ENCODE measurements at regions not wholly inside any gene's neighbourhood (a gene's known extent, or its start where the extent isn't known, plus 50 kb on each side); places are given as distances from the start of the nearest gene placed in this dataset.
A peak's percentile ranks its signal among the peaks of the same experiment; 100 is the strongest.

DNA sequence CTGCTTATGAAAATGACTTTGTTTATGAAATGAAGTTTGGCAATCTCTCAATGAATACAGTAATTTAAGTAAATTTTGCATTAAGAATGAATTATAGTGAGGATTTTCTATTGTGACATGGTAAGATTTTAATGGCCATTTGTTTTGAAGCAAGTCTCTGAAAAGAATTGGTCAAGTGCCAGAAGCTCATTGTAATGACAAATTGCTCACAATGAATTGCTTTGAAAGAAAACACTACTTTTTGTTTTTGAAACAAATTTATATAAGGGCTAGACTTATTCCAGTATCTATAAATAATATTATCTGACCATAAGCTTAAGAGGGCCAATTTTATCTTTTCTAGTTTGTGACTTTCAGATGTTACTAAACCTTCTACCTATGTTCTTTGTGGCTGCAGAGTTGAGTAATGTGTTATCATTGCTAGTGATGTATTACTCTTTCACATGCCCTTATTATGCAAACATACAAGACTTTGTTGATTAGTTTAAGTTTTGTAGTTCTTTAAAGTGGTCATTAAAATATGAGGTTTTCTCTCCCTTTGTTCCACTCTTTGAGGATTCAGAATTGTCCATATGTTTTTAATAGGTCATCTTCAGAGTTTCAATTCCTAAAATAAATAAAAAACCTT is 93.0 kb upstream of the ZNF608 start:
- Mint-ChIP-seq H3K9me3 (ENCODE audit: unreplicated experiment) (peaks cover 8% of the 10 kb centered on the region), H3K27ac (ENCODE audit: unreplicated experiment) (no peak overlapping the region), H3K4me3 (ENCODE audit: unreplicated experiment) (no peak overlapping the region), H3K27me3 (ENCODE audit: unreplicated experiment) (peaks cover 4% of the 10 kb centered on the region), H3K4me1 (ENCODE audit: low read depth, unreplicated experiment) (peaks cover 14% of the 10 kb centered on the region), H3K36me3 (ENCODE audit: unreplicated experiment) (peaks cover 14% of the 10 kb centered on the region)
- DNase-seq, result no peak
- TF ChIP-seq, protein P1, sequence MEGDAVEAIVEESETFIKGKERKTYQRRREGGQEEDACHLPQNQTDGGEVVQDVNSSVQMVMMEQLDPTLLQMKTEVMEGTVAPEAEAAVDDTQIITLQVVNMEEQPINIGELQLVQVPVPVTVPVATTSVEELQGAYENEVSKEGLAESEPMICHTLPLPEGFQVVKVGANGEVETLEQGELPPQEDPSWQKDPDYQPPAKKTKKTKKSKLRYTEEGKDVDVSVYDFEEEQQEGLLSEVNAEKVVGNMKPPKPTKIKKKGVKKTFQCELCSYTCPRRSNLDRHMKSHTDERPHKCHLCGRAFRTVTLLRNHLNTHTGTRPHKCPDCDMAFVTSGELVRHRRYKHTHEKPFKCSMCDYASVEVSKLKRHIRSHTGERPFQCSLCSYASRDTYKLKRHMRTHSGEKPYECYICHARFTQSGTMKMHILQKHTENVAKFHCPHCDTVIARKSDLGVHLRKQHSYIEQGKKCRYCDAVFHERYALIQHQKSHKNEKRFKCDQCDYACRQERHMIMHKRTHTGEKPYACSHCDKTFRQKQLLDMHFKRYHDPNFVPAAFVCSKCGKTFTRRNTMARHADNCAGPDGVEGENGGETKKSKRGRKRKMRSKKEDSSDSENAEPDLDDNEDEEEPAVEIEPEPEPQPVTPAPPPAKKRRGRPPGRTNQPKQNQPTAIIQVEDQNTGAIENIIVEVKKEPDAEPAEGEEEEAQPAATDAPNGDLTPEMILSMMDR (IDR thresholded peaks at IDR 0.05; ENCODE audit: partially characterized antibody, unreplicated experiment), result no peak

DNA sequence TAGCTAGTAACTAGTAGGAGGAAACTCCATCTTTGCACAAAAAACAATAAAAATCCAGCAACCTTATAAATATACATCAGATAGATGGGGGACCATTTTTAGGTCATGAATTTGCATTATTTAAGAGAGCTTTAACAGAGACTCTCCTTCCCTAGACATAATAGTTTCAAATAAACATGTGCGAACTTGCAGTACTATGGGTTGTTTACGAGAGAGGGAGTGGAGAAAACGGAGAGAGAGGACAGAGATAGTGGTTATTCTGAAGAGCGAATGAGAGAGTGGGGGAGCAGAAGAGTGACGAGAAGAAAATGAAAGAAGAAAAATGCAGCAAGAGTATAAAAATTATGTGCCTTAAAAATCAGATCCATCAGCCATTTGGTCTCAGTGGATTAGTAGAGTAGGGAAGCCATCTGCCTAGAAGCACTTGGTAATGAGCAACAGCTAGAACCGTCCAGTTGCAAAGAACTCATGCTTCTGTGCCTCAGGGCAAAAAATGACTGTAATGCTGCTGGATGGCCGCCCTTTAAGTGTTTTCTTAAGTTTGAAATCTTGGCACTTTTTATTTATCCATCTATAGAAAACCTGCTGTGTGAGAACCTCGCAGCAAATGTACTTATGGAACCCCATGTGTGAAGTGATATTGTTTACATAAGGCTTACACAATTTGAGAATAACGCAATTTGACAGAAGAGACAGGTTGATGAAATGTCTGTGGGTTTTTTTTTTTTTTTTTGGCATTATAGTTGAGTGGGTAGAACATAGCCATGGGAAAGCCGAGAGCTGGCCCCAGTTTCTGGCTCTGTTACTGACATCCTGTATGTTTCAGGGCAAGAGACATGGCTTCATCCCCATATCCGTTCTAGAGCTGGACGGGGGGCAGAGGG is 95.6 kb upstream of the ZNF608 start:
- Mint-ChIP-seq H3K27ac (ENCODE audit: unreplicated experiment) (peak overlapping the region; percentile 86), H3K9me3 (ENCODE audit: unreplicated experiment) (peaks cover 4% of the 10 kb centered on the region), H3K4me3 (ENCODE audit: unreplicated experiment) (no peak overlapping the region), H3K4me1 (ENCODE audit: low read depth, unreplicated experiment) (peaks cover 14% of the 10 kb centered on the region), H3K27me3 (ENCODE audit: unreplicated experiment) (peaks cover 1% of the 10 kb centered on the region), H3K36me3 (ENCODE audit: unreplicated experiment) (peaks cover 4% of the 10 kb centered on the region)
- DNase-seq, result no peak
- TF ChIP-seq, protein P1 (IDR thresholded peaks at IDR 0.05; ENCODE audit: partially characterized antibody, unreplicated experiment), result no peak

DNA sequence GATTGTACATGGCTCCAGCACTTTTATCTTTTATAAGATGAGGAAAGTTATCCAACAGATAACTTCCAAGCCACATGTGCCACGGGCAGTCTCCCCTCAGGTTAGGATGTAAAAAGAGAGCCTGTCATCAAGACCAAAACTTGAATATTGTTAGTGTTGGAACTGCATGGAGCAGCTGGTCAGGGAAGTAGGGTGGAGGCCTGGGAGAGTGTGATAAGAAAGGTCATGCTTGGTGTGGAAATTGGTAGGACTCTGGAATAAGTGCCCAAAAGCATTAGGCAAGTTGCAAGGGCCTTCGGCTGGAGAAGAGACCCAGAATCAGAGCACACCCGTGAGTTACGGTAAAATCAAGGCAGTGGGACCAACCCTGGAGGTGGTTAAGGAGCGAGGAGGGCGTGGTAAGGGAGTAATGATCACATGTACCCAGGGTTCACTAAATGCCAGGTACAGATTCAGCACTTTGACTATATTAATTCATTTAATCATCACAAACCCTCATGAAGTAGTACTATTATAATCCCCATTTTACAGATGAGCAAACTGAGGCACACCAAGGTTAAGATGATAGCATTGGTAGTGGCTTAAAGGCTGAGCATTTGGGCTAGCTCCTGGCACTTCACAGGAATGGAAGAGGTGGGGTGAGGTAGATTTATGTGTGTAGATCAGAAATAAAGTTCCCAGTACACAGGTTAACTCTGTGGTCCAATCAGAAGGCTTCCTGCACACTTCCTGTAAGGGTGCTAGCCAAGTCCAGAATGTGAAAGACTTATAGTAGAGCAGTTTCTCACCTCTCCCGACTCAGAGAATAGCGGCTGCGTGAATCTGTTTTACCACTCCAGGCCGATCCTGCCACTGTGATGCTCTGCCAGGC is 96.5 kb upstream of the ZNF608 start:
- peaks cover 17% of the 10 kb centered on the region for H3K4me1 Mint-ChIP-seq (ENCODE audit: low read depth, unreplicated experiment)
- H3K36me3 Mint-ChIP-seq (ENCODE audit: unreplicated experiment), result peaks cover 4% of the 10 kb centered on the region
- peak overlapping the region; percentile 86 for H3K27ac Mint-ChIP-seq (ENCODE audit: unreplicated experiment)
- peaks cover 1% of the 10 kb centered on the region for H3K27me3 Mint-ChIP-seq (ENCODE audit: unreplicated experiment)
- TF ChIP-seq, protein P1 (IDR thresholded peaks at IDR 0.05; ENCODE audit: partially characterized antibody, unreplicated experiment), result no peak
- DNase-seq, result no peak
- peaks cover 4% of the 10 kb centered on the region for H3K9me3 Mint-ChIP-seq (ENCODE audit: unreplicated experiment)
- H3K4me3 Mint-ChIP-seq (ENCODE audit: unreplicated experiment), result no peak overlapping the region

DNA sequence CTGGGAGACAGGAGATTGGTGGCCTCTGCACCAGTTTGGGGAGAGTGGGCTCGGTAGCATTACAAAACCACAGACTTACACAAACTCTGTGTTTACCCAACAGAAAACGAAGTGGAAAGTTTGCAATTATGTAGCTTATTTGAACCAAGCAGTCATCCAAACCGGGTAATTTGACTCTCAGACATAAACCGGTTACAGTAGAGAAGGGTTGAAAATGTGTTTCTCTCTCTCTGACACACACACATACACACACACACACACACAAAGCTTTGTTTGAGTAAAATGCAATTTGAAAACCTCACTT is 97.1 kb upstream of the ZNF608 start:
- TF ChIP-seq, protein P1 (IDR thresholded peaks at IDR 0.05; ENCODE audit: partially characterized antibody, unreplicated experiment), result no peak
- no peak for DNase-seq
- H3K36me3 Mint-ChIP-seq (ENCODE audit: unreplicated experiment), result peaks cover 4% of the 10 kb centered on the region
- H3K27me3 Mint-ChIP-seq (ENCODE audit: unreplicated experiment), result peaks cover 1% of the 10 kb centered on the region
- H3K27ac Mint-ChIP-seq (ENCODE audit: unreplicated experiment), result no peak overlapping the region
- peaks cover 19% of the 10 kb centered on the region for H3K4me1 Mint-ChIP-seq (ENCODE audit: low read depth, unreplicated experiment)
- H3K4me3 Mint-ChIP-seq (ENCODE audit: unreplicated experiment), result no peak overlapping the region
- peaks cover 4% of the 10 kb centered on the region for H3K9me3 Mint-ChIP-seq (ENCODE audit: unreplicated experiment)

Data from glutamatergic neuron (in vitro differentiated cells).